ENCODE measurements at regions not wholly inside any gene's neighbourhood (a gene's known extent, or its start where the extent isn't known, plus 50 kb on each side); places are given as distances from the start of the nearest gene placed in this dataset.

GRCh38 chr12:58668233-58668632 lies 252.1 kb downstream of the LRIG3 start:
- DNase-seq (no peak), ATAC-seq (no peak)
- Histone ChIP-seq H3K27ac (no peak overlapping the region), H3K36me3 (no peaks in the 10 kb centered on the region), H3K4me3 (no peak overlapping the region), H3K9me3 (no peaks in the 10 kb centered on the region), H3K4me1 (no peaks in the 10 kb centered on the region), H3K27me3 (no peaks in the 10 kb centered on the region)
- TF ChIP-seq CTCF (IDR thresholded peaks at IDR 0.05): no peak
- no peak for TF ChIP-seq POLR2A (IDR thresholded peaks at IDR 0.05)
- intact Hi-C loops (cut with DNase I): no loop called here
- WGBS, 4 donors: 89 to 95% (median 90%) methylated on average over 3 of the region's 3 CpGs

- Histone ChIP-seq H3K9me3 (no peaks in the 10 kb centered on the region), H3K36me3 (no peaks in the 10 kb centered on the region), H3K4me3 (no peak overlapping the region), H3K27ac (no peak overlapping the region), H3K27me3 (no peaks in the 10 kb centered on the region), H3K4me1 (no peaks in the 10 kb centered on the region)
- TF ChIP-seq POLR2A (IDR thresholded peaks at IDR 0.05) (no peak), CTCF (IDR thresholded peaks at IDR 0.05) (no peak)
- ATAC-seq (no peak), DNase-seq (no peak)
- intact Hi-C loops (cut with DNase I): no loop called here
- WGBS, 4 donors: 76 to 91% (median 81%) methylated on average over 1 of the region's 1 CpG
Observed at GRCh38 chr12:58668871-58669270, 251.4 kb downstream of the LRIG3 start.

- peaks cover 0 to under 1% (median 0%) of the 10 kb centered on the region in 12 donors for H3K9me3 ChIP-seq
- no peaks in the 10 kb centered on the region for H3K4me1 ChIP-seq
- DNase-seq (no peak), ATAC-seq (no peak)
- TF ChIP-seq CTCF (IDR thresholded peaks at IDR 0.05) (no peak), POLR2A (IDR thresholded peaks at IDR 0.05) (no peak)
- no peaks in the 10 kb centered on the region for H3K27me3 ChIP-seq
- no peak overlapping the region for H3K4me3 ChIP-seq
- 50 to 65% (median 60%) methylated on average over 1 of the region's 1 CpG for WGBS, 4 donors
- H3K36me3 ChIP-seq: no peaks in the 10 kb centered on the region
- intact Hi-C loops (cut with DNase I): no loop called here
- H3K27ac ChIP-seq: no peak overlapping the region
Observed at GRCh38 chr12:58670623-58671022, 249.7 kb downstream of the LRIG3 start.

GRCh38 chr12:58671196-58671595 lies 249.1 kb downstream of the LRIG3 start:
- DNase-seq (no peak), ATAC-seq (no peak)
- no peaks in the 10 kb centered on the region for H3K4me1 ChIP-seq
- TF ChIP-seq POLR2A (IDR thresholded peaks at IDR 0.05) (no peak), CTCF (IDR thresholded peaks at IDR 0.05) (no peak)
- WGBS, 4 donors: 29 to 40% (median 38%) methylated on average over 3 of the region's 3 CpGs
- H3K9me3 ChIP-seq: peaks cover 0 to 5% (median 0%) of the 10 kb centered on the region in 12 donors
- no peaks in the 10 kb centered on the region for H3K27me3 ChIP-seq
- intact Hi-C loops (cut with DNase I): no loop called here
- H3K27ac ChIP-seq: no peak overlapping the region
- H3K36me3 ChIP-seq: no peaks in the 10 kb centered on the region
- no peak overlapping the region for H3K4me3 ChIP-seq
